22Rv1 (cell line): ENCODE measurements at regions not wholly inside any gene's neighbourhood (a gene's known extent, or its start where the extent isn't known, plus 50 kb on each side); places are given as distances from the start of the nearest gene placed in this dataset.

Source experiments
- CTCF ChIP-seq: fragments of 450-650 bp; IDR thresholded peaks from 2 replicates; pipeline ENCODE4 v1.5.1; 2017; ENCODE audit warnings: mild to moderate bottlenecking
- ZFX ChIP-seq: fragments of 450-650 bp; IDR thresholded peaks from 2 replicates; pipeline ENCODE4 v1.6.1; 2017; ENCODE audit warnings: antibody characterized with exemption, borderline replicate concordance

- TF ChIP-seq CTCF (no peak), ZFX (no peak)
Measured at GRCh38 chr5:98524773-98525172, 248.7 kb upstream of the RGMB start.
